Neural cell (in vitro differentiated cells): ENCODE measurements at regions not wholly inside any gene's neighbourhood (a gene's known extent, or its start where the extent isn't known, plus 50 kb on each side); places are given as distances from the start of the nearest gene placed in this dataset.

Experiments
- H2AFZ ChIP-seq: fragments of 200-600, 300-800 bp; sonication (generic), shearing (Covaris generic); 2 replicates; pipeline ENCODE4 v1.6.0; 2014; ENCODE audit warnings: low read depth, mild to moderate bottlenecking, antibody characterized with exemption, low read length, moderate library complexity
- H3F3A ChIP-seq: fragments of 200-600 bp; shearing (Covaris generic); 2 replicates; pipeline ENCODE4 v1.6.1; 2016; ENCODE audit warnings: mild to moderate bottlenecking, moderate library complexity, mixed read lengths, antibody characterized with exemption, low read length; ENCODE audit not compliant: insufficient read depth, poor library complexity, severe bottlenecking
- H3K27ac ChIP-seq: fragments of 200-600, 300-800 bp; sonication (generic), shearing (Covaris generic); 2 replicates; pipeline ENCODE4 v1.5.1; 2014; ENCODE audit warnings: mild to moderate bottlenecking, low read length, moderate library complexity
- H3K27me3 ChIP-seq: fragments of 300-800, 200-600 bp; sonication (generic), shearing (Covaris generic); 2 replicates; pipeline ENCODE4 v1.6.0; 2014; ENCODE audit warnings: mild to moderate bottlenecking, low read depth, low read length, moderate library complexity; ENCODE audit not compliant: insufficient read depth
- H3K36me3 ChIP-seq: fragments of 300-800, 200-600 bp; sonication (generic), shearing (Covaris generic); 2 replicates; pipeline ENCODE4 v1.5.1; 2014; ENCODE audit warnings: mild to moderate bottlenecking, antibody characterized with exemption, low read length, moderate library complexity; ENCODE audit not compliant: insufficient read depth
- H3K4me2 ChIP-seq: fragments of 300-800, 200-600 bp; sonication (generic), shearing (Covaris generic); 2 replicates; pipeline ENCODE4 v1.6.0; 2014; ENCODE audit warnings: mild to moderate bottlenecking, low read length
- H3K4me3 ChIP-seq: fragments of 300-800, 200-600 bp; sonication (generic), shearing (Covaris generic); 2 replicates; pipeline ENCODE4 v1.5.1; 2014; ENCODE audit warnings: mild to moderate bottlenecking, low read length, moderate library complexity
- H3K79me2 ChIP-seq: fragments of 200-600 bp; shearing (Covaris generic); replicated peaks from 2 replicates; pipeline ENCODE4 v1.6.0; 2014; ENCODE audit warnings: mild to moderate bottlenecking, low read length, moderate library complexity; ENCODE audit not compliant: insufficient read depth
- H3K9ac ChIP-seq: fragments of 300-800, 200-600 bp; sonication (generic), shearing (Covaris generic); 2 replicates; pipeline ENCODE4 v1.6.1; 2016; ENCODE audit warnings: mild to moderate bottlenecking, low read length, mixed read lengths
- H3K9me2 ChIP-seq: fragments of 200-600 bp; shearing (Covaris generic); 2 replicates; pipeline ENCODE4 v1.6.1; 2016; ENCODE audit warnings: mild to moderate bottlenecking, low read length, mixed read lengths; ENCODE audit not compliant: insufficient read depth
- H3K9me3 ChIP-seq: fragments of 200-600, 300-800 bp; sonication (generic), shearing (Covaris generic); 2 replicates; pipeline ENCODE4 v1.6.1; 2016; ENCODE audit warnings: mild to moderate bottlenecking, mixed run types, low read length, moderate library complexity, mixed read lengths
- H4K20me1 ChIP-seq: fragments of 200-600 bp; shearing (Covaris generic); 2 replicates; pipeline ENCODE4 v1.6.1; 2016; ENCODE audit warnings: mild to moderate bottlenecking, mixed run types; ENCODE audit not compliant: insufficient read depth
- EP300 ChIP-seq: fragments of 450-650 bp; conservative IDR thresholded peaks from 2 replicates; pipeline ENCODE4 v1.6.1; 2014; ENCODE audit warnings: antibody characterized with exemption, mild to moderate bottlenecking, moderate library complexity; ENCODE audit not compliant: poor library complexity, severe bottlenecking
- EZH2 ChIP-seq: fragments of 200-600, 300-800 bp; shearing (Covaris generic), sonication (generic); IDR thresholded peaks from 2 replicates; pipeline ENCODE4 v1.6.1; 2014; ENCODE audit warnings: antibody characterized with exemption, low read length, borderline replicate concordance, mild to moderate bottlenecking; ENCODE audit not compliant: insufficient read depth, poor library complexity, severe bottlenecking
- MXI1 ChIP-seq: fragments of 450-650 bp; conservative IDR thresholded peaks from 2 replicates; pipeline ENCODE4 v1.6.1; 2014; ENCODE audit warnings: antibody characterized with exemption, mild to moderate bottlenecking; ENCODE audit not compliant: poor library complexity, severe bottlenecking
- POLR2AphosphoS5 ChIP-seq: IDR thresholded peaks from 2 replicates; pipeline ENCODE4 v1.6.1; 2012
- RAD21 ChIP-seq: fragments of 450-650 bp; conservative IDR thresholded peaks from 2 replicates; pipeline ENCODE4 v1.6.1; 2014; ENCODE audit warnings: antibody characterized with exemption, mild to moderate bottlenecking, moderate library complexity
- SMC3 ChIP-seq: fragments of 450-650 bp; conservative IDR thresholded peaks from 2 replicates; pipeline ENCODE4 v1.6.1; 2014; ENCODE audit warnings: antibody characterized with exemption, mild to moderate bottlenecking, moderate library complexity; ENCODE audit not compliant: poor library complexity
- TAF1 ChIP-seq: IDR thresholded peaks from 2 replicates; pipeline ENCODE4 v1.6.1; 2012; ENCODE audit warnings: low read depth
- TF ChIP-seq, protein P1 (sequence below): IDR thresholded peaks from 2 replicates; pipeline ENCODE4 v1.6.1; 2012; ENCODE audit warnings: borderline replicate concordance
- TF ChIP-seq, protein P2 (sequence below): fragments of 450-650 bp; IDR thresholded peaks from 2 replicates; pipeline ENCODE4 v1.5.1; 2014; ENCODE audit warnings: antibody characterized with exemption, mild to moderate bottlenecking, moderate library complexity; ENCODE audit not compliant: poor library complexity, severe bottlenecking

- no peaks in the 10 kb centered on the region for H3F3A ChIP-seq
- H3K27ac ChIP-seq: no peak overlapping the region
- H3K79me2 ChIP-seq: no peaks in the 10 kb centered on the region
- TF ChIP-seq MXI1 (no peak), RAD21 (no peak), EZH2 (no peak), POLR2AphosphoS5 (no peak)
- H3K9ac ChIP-seq: no peak overlapping the region
- no peaks in the 10 kb centered on the region for H3K36me3 ChIP-seq
- no peaks in the 10 kb centered on the region for H3K9me2 ChIP-seq
- no peak overlapping the region for H2AFZ ChIP-seq
- H3K4me2 ChIP-seq: no peak overlapping the region
- no peaks in the 10 kb centered on the region for H3K27me3 ChIP-seq
- no peaks in the 10 kb centered on the region for H3K9me3 ChIP-seq
- H3K4me3 ChIP-seq: no peak overlapping the region
- H4K20me1 ChIP-seq: no peaks in the 10 kb centered on the region
Measured at GRCh38 chr11:106449763-106450162, 372.3 kb downstream of the AASDHPPT start.

DNA sequence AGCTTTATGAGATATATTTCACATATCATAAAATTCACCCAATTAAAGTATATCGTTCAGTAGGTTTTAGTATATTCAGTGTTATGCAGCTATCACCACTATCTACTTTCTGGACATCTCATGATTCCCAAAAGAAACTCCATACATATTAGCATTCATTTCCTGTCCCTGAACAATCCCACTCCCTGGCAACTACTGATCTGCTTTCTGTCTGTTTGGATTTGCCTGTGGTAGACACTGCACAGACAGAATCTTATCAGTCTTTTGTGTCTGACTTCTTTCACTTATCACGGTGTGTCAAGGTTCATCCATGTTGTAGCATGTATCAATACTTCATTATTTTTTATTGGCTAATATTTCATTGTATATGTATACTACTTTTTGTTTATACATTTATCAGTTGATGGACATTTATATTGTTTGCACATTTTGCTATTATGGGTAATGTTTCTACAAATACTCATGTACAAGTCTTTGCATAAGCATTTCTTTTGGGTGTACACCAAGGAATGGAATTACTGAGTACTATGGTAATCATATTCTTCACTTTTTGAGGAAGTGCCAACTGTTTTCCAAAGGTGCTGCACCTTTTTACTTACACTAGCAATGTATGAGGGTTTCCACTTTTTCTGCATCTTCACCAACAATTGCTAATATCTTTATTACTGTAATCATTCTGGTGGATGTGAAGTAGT is 373.9 kb downstream of the AASDHPPT start:
- no peaks in the 10 kb centered on the region for H3K9me2 ChIP-seq
- TF ChIP-seq EP300 (no peak), EZH2 (no peak), MXI1 (no peak), POLR2AphosphoS5 (no peak), SMC3 (no peak), TAF1 (no peak), RAD21 (no peak)
- TF ChIP-seq, protein P1, sequence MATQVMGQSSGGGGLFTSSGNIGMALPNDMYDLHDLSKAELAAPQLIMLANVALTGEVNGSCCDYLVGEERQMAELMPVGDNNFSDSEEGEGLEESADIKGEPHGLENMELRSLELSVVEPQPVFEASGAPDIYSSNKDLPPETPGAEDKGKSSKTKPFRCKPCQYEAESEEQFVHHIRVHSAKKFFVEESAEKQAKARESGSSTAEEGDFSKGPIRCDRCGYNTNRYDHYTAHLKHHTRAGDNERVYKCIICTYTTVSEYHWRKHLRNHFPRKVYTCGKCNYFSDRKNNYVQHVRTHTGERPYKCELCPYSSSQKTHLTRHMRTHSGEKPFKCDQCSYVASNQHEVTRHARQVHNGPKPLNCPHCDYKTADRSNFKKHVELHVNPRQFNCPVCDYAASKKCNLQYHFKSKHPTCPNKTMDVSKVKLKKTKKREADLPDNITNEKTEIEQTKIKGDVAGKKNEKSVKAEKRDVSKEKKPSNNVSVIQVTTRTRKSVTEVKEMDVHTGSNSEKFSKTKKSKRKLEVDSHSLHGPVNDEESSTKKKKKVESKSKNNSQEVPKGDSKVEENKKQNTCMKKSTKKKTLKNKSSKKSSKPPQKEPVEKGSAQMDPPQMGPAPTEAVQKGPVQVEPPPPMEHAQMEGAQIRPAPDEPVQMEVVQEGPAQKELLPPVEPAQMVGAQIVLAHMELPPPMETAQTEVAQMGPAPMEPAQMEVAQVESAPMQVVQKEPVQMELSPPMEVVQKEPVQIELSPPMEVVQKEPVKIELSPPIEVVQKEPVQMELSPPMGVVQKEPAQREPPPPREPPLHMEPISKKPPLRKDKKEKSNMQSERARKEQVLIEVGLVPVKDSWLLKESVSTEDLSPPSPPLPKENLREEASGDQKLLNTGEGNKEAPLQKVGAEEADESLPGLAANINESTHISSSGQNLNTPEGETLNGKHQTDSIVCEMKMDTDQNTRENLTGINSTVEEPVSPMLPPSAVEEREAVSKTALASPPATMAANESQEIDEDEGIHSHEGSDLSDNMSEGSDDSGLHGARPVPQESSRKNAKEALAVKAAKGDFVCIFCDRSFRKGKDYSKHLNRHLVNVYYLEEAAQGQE: no peak
- TF ChIP-seq, protein P2, sequence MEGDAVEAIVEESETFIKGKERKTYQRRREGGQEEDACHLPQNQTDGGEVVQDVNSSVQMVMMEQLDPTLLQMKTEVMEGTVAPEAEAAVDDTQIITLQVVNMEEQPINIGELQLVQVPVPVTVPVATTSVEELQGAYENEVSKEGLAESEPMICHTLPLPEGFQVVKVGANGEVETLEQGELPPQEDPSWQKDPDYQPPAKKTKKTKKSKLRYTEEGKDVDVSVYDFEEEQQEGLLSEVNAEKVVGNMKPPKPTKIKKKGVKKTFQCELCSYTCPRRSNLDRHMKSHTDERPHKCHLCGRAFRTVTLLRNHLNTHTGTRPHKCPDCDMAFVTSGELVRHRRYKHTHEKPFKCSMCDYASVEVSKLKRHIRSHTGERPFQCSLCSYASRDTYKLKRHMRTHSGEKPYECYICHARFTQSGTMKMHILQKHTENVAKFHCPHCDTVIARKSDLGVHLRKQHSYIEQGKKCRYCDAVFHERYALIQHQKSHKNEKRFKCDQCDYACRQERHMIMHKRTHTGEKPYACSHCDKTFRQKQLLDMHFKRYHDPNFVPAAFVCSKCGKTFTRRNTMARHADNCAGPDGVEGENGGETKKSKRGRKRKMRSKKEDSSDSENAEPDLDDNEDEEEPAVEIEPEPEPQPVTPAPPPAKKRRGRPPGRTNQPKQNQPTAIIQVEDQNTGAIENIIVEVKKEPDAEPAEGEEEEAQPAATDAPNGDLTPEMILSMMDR: no peak
- no peaks in the 10 kb centered on the region for H3F3A ChIP-seq
- no peaks in the 10 kb centered on the region for H3K79me2 ChIP-seq
- H3K27me3 ChIP-seq: no peaks in the 10 kb centered on the region
- H3K9me3 ChIP-seq: no peaks in the 10 kb centered on the region
- no peaks in the 10 kb centered on the region for H4K20me1 ChIP-seq
- no peak overlapping the region for H2AFZ ChIP-seq
- H3K27ac ChIP-seq: no peak overlapping the region
- H3K36me3 ChIP-seq: no peaks in the 10 kb centered on the region
- H3K4me2 ChIP-seq: no peak overlapping the region
- H3K9ac ChIP-seq: no peak overlapping the region
- H3K4me3 ChIP-seq: no peak overlapping the region
